Thoracic aorta (tissue), 2 donors: ENCODE measurements at regions not wholly inside any gene's neighbourhood (a gene's known extent, or its start where the extent isn't known, plus 50 kb on each side); places are given as distances from the start of the nearest gene placed in this dataset.

ENCODE experiments used
- ATAC-seq: fragments of 150-250 bp; one replicate; pipeline ENCODE4 v1.8.0; 2017; ENCODE audit warnings: low read depth; ENCODE audit not compliant: insufficient number of reproducible peaks, low FRiP score
- DNase-seq: peaks from one replicate; pipeline ENCODE4 v3.0.0-alpha.2; 2020; ENCODE audit warnings: low spot score
- H3K27ac ChIP-seq, 2 donors: fragments of 200-600 bp; sonication (generic); 1 replicate in 1 of 2; 2 replicates in 1 of 2; pipeline ENCODE4 v1.5.1; 2016; ENCODE audit warnings: mild to moderate bottlenecking in 2 of 2, moderate library complexity in 2 of 2
- H3K27me3 ChIP-seq: fragments of 200-600 bp; sonication (generic); replicated peaks from 2 replicates; pipeline ENCODE4 v1.6.0; 2016; ENCODE audit warnings: mild to moderate bottlenecking; ENCODE audit not compliant: insufficient read depth
- H3K36me3 ChIP-seq: fragments of 200-600 bp; sonication (generic); one replicate; pipeline ENCODE4 v1.5.1; 2016
- H3K4me1 ChIP-seq, 2 donors: fragments of 200-600 bp; sonication (generic); 1 replicate in 1 of 2; 2 replicates in 1 of 2; pipeline versions ENCODE4 v1.5.1 to v1.6.0; 2016; ENCODE audit warnings: low read depth in 2 of 2, mild to moderate bottlenecking in 1 of 2; ENCODE audit not compliant: control insufficient read depth in 1 of 2
- H3K4me3 ChIP-seq: fragments of 200-600 bp; sonication (generic); 2 replicates; pipeline ENCODE4 v1.5.1; 2016; ENCODE audit warnings: mild to moderate bottlenecking
- H3K9me3 ChIP-seq: fragments of 200-600 bp; sonication (generic); 2 replicates; pipeline ENCODE4 v1.5.1; 2016
- TF ChIP-seq, protein P1 (sequence below): fragments of 200-600 bp; sonication (generic); IDR thresholded peaks from one replicate; pipeline ENCODE4 v1.5.1; 2019; ENCODE audit warnings: antibody characterized with exemption

DNA sequence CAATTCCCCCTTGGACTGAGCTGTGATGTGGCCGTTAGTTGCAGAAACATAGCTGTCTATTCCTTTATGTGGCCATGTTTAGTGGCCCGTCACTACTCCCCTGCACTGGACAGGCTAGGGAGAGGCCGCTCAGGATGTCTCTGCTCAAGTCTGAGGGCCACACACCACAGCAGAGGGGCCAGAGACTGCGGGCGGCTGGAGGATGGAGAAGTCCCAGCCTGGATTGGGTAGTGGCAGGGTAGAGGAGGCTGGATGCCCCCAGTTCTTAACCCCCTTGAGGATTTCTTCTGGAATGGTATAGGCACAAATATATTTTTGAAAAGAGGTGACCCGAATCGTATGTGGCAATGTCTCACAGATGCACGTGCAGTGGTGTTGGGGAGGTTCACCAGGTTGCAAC lies 116.4 kb upstream of the B3GAT1 start:
- TF ChIP-seq, protein P1, sequence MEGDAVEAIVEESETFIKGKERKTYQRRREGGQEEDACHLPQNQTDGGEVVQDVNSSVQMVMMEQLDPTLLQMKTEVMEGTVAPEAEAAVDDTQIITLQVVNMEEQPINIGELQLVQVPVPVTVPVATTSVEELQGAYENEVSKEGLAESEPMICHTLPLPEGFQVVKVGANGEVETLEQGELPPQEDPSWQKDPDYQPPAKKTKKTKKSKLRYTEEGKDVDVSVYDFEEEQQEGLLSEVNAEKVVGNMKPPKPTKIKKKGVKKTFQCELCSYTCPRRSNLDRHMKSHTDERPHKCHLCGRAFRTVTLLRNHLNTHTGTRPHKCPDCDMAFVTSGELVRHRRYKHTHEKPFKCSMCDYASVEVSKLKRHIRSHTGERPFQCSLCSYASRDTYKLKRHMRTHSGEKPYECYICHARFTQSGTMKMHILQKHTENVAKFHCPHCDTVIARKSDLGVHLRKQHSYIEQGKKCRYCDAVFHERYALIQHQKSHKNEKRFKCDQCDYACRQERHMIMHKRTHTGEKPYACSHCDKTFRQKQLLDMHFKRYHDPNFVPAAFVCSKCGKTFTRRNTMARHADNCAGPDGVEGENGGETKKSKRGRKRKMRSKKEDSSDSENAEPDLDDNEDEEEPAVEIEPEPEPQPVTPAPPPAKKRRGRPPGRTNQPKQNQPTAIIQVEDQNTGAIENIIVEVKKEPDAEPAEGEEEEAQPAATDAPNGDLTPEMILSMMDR: no peak
- ATAC-seq (no peak), DNase-seq (no peak)
- Histone ChIP-seq H3K9me3 (no peaks in the 10 kb centered on the region), H3K36me3 (no peaks in the 10 kb centered on the region), H3K4me3 (no peak overlapping the region), H3K4me1 (no peaks in the 10 kb centered on the region), H3K27me3 (no peaks in the 10 kb centered on the region), H3K27ac (no peak overlapping the region)

DNA sequence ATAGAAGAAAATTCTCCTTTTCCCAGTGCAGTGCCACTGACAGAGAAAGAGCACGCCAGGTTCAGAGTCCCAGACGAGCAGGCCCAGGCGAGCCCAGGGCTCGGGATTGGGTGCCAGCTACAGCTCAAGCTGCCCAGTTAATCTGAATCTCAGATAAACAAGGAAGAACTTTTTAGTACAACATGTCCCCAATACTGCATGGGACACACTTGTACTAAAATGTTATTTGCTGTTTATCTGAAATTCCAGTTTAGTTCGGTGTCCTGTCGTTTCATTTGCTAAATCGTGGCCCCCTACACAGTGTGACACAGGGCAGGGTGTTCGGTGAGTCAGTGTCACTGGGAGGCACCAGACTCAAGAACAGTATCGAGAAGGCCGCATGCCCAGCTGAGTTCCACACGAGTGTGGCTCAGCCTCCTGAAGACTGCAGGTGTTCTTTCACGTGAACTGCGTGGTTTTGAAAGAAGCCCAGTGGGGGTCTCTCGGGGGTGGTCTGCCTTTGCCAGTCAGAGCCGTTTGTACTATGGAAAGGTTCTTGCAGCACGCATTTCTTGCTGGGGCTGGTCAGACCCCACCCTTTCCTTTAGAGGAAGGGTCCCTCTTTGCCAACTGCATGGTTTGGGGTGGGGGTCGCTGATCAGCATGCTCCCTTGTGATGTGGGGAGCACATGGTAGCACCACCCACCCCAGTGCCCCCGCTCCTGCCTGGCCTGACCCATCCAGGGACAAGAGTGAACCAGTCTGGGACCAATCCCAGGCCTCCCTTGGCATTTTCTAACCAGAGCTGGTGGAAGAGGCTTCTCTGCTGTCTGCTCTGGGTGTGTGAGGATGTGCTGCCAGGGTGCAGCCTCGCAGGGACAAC lies 115.6 kb upstream of the B3GAT1 start:
- ATAC-seq: no peak
- TF ChIP-seq, protein P1: no peak

DNA sequence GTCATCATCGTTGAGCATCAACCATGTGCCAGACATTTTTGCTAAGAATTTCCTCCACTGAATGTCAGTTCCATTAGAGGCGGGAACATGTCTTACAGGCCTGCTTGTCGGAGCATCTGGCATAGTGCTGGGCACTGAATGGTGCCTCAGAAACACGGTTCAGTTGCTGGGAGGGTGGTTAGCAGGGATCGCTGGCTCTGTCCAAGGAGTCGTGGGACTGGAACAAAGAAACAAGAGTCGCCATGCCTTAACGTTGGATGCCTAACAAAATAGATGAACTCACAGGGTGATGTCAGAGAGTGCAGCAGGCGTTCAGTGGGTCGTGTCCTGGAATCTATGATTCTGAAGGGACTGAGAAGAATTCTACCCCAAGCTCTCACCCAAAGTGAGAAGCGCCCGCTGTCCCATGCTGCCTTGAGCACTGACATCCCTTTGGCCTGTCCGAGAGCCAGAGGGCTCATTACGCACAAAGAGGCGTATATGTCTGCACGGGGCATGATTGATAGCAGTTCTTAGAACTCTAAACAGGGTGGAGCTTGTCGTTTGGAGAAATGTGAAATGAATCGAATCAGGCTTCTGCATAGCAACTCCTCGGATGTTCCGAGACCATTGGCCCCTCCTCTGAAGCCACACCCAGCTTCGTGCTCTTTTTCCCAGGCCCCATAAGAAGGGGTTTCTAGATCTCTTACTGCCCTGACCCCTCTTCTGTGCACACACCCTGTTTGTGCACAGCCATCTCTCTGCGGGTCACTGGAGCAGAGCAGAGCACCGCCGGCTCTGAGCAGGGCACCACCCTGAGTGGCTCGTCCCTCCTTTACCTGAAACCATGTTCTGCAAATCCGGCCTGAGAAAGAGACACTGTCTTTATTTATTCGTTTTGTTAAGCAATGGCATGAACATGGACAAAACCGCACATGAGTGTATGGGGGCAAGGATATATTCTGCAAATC lies 113.1 kb upstream of the B3GAT1 start:
- H3K27ac ChIP-seq: no peak overlapping the region
- no peaks in the 10 kb centered on the region for H3K4me1 ChIP-seq
- H3K27me3 ChIP-seq: no peaks in the 10 kb centered on the region
- TF ChIP-seq, protein P1: no peak
- ATAC-seq: no peak
- no peak overlapping the region for H3K4me3 ChIP-seq
- no peaks in the 10 kb centered on the region for H3K36me3 ChIP-seq
- DNase-seq: no peak
- H3K9me3 ChIP-seq: no peaks in the 10 kb centered on the region

More for the DNA sequence above, 115.6 kb upstream of the B3GAT1 start:
- Histone ChIP-seq H3K36me3 (no peaks in the 10 kb centered on the region), H3K4me3 (no peak overlapping the region), H3K4me1 (no peaks in the 10 kb centered on the region), H3K27ac (no peak overlapping the region), H3K27me3 (no peaks in the 10 kb centered on the region), H3K9me3 (no peaks in the 10 kb centered on the region)
- DNase-seq: no peak

DNA sequence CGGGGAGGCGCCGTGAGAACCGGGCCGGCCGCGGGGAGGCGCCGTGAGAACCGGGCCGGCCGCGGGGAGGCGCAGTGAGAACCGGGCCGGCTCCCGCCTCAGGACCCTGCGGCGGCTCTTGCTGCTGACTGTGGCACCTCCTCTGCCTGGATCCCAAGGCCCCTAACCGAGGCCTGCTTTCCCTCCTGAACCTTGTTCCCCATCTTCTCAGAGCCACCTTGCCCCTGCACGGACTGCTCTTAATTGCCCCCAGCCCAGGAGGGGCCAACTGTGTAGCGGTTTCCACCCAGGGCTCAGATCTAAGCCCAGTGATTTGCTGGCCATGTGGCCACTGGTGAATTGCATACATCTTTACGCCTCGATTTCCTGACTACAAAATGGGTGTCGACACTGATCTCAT lies 112.2 kb upstream of the B3GAT1 start:
- no peaks in the 10 kb centered on the region for H3K9me3 ChIP-seq
- no peak overlapping the region for H3K27ac ChIP-seq
- H3K4me3 ChIP-seq: no peak overlapping the region
- no peaks in the 10 kb centered on the region for H3K27me3 ChIP-seq
- no peaks in the 10 kb centered on the region for H3K4me1 ChIP-seq
- H3K36me3 ChIP-seq: no peaks in the 10 kb centered on the region
- no peak for ATAC-seq
- no peak for DNase-seq
- TF ChIP-seq, protein P1: no peak
